SIG-M5 treated with dmso at 0.1 percent for 504 hours (cell line): ENCODE measurements at regions not wholly inside any gene's neighbourhood (a gene's known extent, or its start where the extent isn't known, plus 50 kb on each side); places are given as distances from the start of the nearest gene placed in this dataset.
"Not testable (repeated sequence)": the region's sequence is repeated elsewhere in the genome, so short reads cannot be mapped to it uniquely, and the experiment has no call there.

Experiments used
- DNase-seq: peaks from one replicate; lab custom pipeline; 2025; ENCODE audit not compliant: unreplicated experiment; lab: John Stamatoyannopoulos, UW

GRCh38 chr10:117458571-117458970 lies 83.3 kb upstream of the PDZD8 start:
- DNase-seq: no peak

GRCh38 chr10:117457932-117458331 lies 82.7 kb upstream of the PDZD8 start:
- no peak for DNase-seq

- DNase-seq: peak; percentile 8
Observed at GRCh38 chr10:117457071-117457810, 82.0 kb upstream of the PDZD8 start.

GRCh38 chr10:117455346-117455745 lies 80.1 kb upstream of the PDZD8 start:
- DNase-seq: no peak

- DNase-seq: peak; percentile 28
Observed at GRCh38 chr10:117454502-117454901, 79.3 kb upstream of the PDZD8 start.

GRCh38 chr10:117453484-117453883 lies 78.2 kb upstream of the PDZD8 start:
- DNase-seq: not testable (repeated sequence)

- no peak for DNase-seq
Observed at GRCh38 chr10:117450940-117451339, 75.7 kb upstream of the PDZD8 start.

GRCh38 chr10:117449636-117450035 lies 74.4 kb upstream of the PDZD8 start:
- DNase-seq: no peak

- no peak for DNase-seq
Observed at GRCh38 chr10:117448802-117449201, 73.6 kb upstream of the PDZD8 start.

GRCh38 chr10:117445992-117446391 lies 70.8 kb upstream of the PDZD8 start:
- no peak for DNase-seq

- no peak for DNase-seq
Observed at GRCh38 chr10:117444497-117445040, 69.3 kb upstream of the PDZD8 start.

GRCh38 chr10:117443686-117444041 lies 68.4 kb upstream of the PDZD8 start:
- DNase-seq: no peak

- DNase-seq: peak; percentile 13
Observed at GRCh38 chr10:117442944-117443685, 67.9 kb upstream of the PDZD8 start.

- DNase-seq: no peak
Observed at GRCh38 chr10:117442521-117442920, 67.3 kb upstream of the PDZD8 start.

- peak; percentile 66 for DNase-seq
Observed at GRCh38 chr10:117441812-117442443, 66.7 kb upstream of the PDZD8 start.

- DNase-seq: no peak
Observed at GRCh38 chr10:117441361-117441760, 66.1 kb upstream of the PDZD8 start.

- DNase-seq: no peak
Observed at GRCh38 chr10:117439243-117439912, 64.1 kb upstream of the PDZD8 start.

- no peak for DNase-seq
Observed at GRCh38 chr10:117432866-117433265, 57.6 kb upstream of the PDZD8 start.

GRCh38 chr10:117431160-117431559 lies 55.9 kb upstream of the PDZD8 start:
- DNase-seq: peak; percentile 46

GRCh38 chr10:117430535-117430934 lies 55.3 kb upstream of the PDZD8 start:
- not testable (repeated sequence) for DNase-seq

GRCh38 chr10:117429643-117430265 lies 54.5 kb upstream of the PDZD8 start:
- no peak for DNase-seq
